ELF-1 (cell line): ENCODE measurements at regions not wholly inside any gene's neighbourhood (a gene's known extent, or its start where the extent isn't known, plus 50 kb on each side); places are given as distances from the start of the nearest gene placed in this dataset.
"Not testable (repeated sequence)": the region's sequence is repeated elsewhere in the genome, so short reads cannot be mapped to it uniquely, and the experiment has no call there.

Source experiments
- DNase-seq: peaks from one replicate; pipeline ENCODE4 v3.0.0-alpha.2; 2016; ENCODE audit warnings: low read depth, low spot score

DNA sequence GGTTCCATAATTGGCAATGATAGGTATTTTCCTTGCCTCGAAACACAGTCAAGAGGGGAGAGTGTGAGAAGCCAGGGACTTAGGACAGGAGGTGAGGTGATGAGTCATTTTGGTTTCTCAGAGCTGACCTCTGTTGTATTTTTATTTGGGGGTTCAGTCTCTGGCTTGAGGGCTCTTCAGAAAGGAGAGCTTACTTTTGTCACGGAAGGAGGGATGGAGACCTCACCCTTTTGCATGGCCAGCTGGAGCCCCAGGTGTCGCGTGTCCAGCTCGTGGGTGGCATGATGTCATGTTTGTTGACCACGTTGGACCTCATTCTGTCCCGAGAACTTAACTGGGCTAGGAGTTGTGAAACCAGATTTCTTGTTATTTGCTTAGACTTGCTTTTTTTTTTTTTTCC lies 293.9 kb downstream of the QKI start:
- no peak for DNase-seq

DNA sequence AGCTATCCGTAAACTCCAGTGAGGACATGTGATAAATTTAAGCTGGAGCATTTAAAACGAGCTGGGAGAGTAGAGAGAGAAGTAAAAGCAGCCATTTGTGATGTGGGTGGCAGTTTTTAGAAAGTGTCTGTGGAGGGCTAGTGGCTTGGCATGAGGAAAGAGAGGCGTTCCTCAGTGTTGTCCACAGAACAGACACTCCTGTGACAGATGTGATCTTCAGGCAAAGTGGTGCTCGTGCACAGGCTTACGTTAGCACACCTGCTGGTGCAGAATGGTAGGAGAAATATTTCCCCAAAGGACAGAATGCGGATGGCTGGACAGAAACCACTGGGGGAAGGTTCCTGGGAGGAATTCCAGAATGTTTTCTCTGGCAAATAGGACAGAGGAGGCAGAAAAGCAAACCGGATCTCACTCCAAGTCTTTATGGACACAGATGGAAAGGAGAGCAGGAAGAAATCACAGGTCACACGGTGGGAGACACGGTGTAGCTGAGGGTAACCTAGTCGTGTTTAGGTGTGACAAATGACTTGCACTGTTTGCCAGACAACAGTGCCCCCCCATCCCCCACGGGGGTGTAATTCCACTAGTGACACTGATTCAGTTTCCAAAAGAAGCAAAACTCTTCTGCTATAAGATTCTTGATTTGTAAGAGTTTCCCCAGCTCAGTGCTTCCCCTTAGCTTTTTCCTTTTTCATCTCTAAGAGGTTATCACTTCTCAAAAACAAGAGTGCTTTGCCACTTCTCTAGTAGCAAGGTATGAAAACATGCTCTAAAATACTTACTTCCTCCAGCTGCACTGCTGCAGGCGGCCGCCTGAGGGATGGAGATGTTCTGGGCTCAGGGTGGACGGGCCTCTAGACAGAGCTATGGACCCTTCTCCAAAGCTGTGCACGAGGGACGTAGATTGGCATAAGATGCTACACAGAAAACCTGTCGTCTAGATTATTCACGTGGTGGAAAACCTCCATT lies 293.2 kb downstream of the QKI start:
- DNase-seq: no peak

DNA sequence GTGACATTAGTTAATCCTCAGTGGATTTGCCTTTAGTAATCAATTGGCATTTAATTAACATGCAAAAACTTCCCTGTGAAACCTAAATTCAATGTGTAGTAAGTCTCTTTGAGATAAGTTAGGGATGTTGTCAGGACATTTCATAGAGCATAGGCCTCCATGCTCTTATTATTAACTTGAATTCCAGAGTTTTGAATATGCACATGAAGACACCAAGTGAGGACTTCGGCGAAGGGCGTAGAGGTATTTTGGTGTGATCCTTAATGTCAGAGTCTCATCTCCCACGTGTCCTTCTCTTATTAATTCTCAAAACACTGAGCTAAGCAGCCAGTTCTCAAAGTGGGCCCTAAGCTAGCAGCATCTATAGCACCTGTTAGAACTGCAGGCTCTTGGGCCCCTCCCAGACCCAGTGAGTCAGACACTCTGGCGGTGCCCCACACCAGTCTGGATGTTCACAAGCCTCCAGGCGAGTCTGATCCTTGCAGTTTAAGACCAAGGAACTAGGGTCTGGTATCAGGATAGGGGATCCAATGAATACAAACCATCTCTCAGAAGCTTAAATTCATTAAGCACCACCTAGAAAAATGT lies 292.1 kb downstream of the QKI start:
- DNase-seq: no peak

DNA sequence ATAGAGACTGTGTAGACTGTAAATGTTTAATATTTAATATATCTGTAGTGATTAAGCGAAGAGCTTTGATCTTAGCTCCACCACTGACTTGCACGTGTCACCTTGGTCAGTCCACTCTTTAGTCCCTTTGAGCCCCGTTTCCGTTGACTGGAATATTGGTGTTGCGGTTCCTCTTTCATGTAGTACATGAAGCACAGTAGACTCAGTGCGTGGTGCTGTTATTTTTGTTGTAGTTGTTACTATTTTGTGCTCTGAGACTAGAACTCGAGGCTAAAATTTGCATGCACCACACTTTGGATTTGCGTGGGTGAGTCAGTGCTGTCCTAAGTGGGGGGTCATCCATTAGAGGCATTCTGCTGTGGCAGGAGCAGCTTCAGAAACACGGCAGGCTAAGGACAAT lies 291.4 kb downstream of the QKI start:
- no peak for DNase-seq

DNA sequence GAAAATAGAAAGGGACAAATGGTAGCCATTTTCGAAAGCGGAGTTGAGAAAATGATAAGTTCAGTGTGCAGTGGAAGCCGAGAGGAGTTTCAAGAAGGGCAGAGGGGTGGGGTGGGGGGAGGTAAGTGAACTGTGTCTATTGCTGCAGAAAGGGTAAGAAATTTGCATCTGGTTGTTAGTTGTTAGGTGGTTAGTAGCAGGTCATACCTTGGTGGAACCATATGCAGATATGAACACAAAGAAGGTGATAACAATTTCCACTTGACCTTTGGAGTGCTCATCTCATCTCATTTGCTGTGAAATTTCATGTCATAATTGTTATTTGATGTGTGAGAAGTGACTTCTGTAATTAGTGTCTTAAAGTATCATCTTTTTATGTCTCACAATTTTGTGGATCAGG lies 288.2 kb downstream of the QKI start:
- no peak for DNase-seq

DNA sequence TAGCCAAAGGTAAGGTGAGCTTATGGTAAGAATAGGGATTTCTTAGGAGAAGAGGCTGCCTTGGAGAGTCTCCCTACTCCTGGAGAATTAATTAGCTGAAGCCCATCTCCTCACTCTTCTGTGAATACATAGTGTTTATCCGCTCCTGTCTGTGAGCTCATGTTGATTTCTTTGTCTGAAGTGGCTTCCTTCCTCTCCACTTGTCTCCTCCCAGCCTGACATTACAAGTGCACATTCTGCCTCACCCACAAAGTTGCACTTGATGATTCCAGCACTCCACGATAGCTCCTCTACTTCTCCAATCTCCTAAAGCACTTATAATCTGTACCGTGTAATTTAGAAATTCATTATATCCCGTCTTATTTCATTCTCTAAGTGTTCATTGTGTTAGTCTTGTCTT lies 287.2 kb downstream of the QKI start:
- DNase-seq: no peak

DNA sequence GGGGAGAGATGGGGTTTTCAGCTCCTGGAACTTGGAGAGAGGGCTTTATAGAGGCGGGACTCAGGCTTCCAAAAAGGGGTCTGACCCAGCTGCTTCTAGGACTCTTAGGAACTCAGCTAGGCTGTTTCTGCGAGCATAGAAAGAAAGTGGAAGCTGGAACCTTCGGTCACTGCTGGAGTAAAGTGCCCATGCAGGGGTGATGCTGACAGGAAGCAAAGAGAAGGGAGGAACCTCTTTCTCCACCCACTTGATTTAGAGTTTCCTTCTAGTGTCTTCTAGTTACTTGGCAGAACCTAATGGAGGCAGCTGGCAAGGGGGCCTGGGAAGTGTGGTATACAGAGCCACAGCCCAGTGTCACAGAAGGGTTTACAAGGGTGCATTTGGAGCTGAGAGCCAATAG lies 283.6 kb downstream of the QKI start:
- no peak for DNase-seq

DNA sequence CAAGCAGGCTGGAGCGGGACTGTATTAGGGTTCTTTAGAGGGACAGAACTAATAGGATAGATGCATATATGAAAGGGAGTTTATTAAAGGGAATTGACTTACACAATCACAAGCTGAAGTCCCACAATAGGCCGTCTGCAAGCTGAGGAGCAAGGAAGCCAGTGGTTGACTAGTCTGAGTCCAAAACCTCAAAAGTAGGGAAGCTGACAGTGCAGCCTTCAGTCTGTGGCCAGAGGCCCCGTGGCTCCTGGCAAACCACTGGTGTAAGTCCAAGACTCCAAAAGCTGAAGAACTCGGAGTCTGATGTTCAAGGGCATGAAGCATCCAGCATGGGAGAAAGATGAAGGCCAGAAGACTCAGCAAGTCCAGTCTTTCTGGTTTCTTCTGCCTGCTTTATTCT lies 281.8 kb downstream of the QKI start:
- not testable (repeated sequence) for DNase-seq

DNA sequence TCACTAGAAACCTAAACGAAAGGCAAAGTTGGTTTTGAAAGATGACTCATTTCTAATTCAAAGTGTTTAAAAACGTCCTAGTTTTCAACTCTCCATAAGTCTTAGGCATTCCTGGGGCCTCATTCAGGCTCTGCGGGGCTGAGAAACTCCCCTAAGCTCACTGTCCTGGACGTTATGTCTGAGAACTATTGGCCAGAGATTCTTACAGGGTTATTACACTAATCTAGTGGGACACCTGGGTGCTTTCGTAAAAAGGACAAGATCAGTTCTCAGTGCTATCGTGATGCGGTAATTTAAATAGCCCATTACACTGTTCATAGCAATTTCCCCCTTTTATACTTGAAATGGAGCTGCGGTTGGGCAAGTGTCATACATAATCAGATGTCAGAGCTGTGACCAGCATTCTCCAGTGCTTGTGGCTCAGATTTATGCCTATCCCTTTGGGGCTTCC lies 280.9 kb downstream of the QKI start:
- no peak for DNase-seq

DNA sequence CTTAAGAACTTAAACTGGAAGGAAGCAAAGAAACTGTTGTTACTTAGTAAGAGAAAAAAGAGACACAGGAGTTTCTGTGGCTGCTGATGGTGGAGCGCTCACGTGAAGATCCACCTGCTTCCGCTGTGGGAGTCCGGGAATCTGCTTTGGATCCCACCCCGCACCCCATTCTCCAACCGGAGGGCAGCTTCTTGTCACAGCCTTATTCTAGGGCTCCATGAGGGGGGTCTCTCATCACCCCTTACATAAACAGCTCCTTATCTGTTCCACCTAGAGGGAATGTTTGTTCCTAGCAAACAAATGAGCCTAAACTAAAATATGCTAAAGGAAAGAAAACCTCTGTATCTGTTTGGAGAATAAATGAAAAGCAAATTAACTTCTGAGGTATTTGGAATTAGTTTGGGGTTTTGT lies 280.5 kb downstream of the QKI start:
- DNase-seq: no peak

DNA sequence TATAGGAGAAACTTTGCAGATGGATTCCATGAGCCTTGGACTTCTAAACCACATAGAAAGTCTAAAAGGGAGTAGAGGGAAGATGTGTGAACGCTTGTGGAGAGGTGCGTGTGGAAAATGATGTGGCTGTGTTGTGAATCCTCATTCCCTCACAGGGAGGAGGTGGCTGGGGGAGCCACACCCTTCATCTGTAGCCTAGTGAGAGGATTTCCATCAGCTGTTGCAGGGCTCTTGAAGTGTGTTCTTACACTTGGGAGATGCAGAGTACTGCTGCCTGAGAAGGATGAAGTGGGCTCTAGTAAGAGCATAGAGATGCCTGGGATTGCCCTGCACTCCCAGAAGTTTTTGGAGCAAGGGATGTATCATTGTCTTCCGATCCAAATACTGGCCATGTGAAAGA lies 279.6 kb downstream of the QKI start:
- DNase-seq: no peak

DNA sequence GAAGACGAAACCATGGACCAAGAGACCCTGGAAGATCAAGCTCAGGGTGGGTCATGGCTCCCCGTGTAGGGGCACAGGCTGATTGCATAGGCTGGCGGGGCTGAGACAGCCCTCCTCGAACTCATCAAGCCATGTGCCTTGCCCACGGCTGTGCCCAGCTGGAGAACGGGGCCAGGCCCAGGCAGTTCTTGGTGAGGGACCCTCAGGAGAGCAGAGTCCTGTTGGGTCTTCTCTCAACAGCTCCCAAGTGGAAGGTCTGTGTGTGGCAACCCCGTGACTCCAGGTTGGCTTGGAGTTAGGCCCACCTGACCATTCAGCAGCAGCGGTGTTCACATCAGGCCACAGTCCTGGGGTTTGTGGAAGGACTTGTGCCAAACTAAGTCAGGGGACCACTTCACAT lies 276.5 kb downstream of the QKI start:
- DNase-seq: no peak

DNA sequence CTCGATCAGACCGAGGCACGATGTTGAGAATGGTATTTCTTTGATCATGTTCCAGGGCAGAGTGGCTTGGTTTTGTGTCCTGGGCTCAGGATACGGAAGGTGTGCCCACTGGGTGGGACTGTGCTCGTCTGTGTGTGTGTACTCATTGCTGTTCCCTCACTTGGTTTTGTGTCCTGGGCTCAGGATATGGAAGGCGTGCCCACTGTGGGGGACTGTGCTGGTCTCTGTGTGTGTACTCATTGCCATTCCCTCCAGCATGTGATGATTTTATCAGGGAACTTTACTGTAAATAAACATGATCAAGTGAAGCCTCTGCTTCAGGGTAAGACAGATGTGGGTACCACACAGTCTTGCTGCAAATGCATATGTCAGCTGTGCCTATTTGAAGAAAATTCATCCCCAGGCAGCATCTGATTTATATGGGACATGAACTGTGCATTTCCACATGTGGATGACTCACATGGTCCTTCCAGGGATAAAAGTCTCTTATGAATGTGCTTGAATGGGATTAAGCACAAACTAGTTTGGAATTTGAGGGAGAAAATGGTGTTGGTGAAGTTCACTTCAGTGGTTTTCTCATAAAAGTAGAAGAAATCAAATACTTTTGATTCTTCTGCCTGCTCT lies 274.3 kb downstream of the QKI start:
- DNase-seq: no peak

DNA sequence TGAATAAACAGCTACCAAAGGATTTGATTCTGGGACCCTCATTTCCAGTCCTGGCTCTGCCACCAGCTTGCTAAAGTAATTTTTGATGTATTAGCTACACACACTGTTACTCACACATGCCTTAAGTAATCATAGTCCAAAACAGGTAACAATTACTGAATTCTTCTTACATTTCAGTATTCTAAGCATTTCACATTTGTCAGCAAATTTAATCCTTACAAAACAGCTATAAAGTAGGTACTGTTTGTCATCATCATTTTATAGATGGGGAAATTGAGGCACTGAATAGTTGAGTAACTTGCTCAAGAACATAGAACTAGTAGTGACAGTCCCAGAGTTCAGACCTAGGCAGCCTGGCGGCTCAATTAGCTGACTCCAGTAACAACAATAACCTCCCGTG lies 272.6 kb downstream of the QKI start:
- no peak for DNase-seq

DNA sequence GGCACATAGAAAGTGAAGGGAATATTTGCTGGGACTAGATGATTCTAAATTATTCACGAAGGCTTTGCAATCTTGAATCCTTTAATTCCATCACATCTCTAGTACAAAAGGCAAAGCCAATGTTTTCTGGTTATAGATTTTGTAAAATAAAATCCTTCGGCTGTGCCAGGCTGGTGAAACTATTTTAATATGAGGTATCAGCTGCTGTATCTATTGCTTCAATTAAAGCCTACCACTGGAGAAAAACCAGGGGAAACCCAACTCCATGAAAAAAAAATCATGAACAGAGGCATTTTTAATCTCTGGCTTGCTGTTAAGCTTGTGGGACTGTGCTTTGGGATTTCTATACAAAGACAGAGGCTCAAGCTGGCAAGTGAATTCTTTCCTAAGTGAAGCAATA lies 271.8 kb downstream of the QKI start:
- DNase-seq: no peak

DNA sequence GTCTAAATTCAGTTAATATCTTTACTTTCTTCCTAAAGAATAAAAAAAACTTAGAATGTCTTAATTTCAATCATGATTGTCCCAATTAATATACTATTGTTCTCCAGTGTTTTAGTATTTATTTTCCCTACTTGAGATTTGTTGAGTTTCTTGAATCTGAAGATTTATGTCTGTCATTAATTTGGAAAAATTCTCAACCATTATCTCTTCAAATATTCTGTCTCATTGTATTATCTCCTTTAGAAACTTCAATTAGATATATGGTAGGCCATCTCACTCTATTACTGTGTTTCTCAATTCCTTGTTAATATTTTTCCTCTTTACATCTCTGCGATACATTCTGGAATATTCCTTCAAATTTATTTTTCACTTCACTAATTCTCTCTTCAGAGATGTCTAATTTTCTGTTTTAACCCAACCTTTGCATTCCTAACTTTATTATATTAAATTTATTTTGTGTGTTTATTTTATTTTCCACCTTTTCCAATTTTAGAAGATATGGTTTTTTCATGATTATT lies 268.6 kb downstream of the QKI start:
- DNase-seq: no peak

DNA sequence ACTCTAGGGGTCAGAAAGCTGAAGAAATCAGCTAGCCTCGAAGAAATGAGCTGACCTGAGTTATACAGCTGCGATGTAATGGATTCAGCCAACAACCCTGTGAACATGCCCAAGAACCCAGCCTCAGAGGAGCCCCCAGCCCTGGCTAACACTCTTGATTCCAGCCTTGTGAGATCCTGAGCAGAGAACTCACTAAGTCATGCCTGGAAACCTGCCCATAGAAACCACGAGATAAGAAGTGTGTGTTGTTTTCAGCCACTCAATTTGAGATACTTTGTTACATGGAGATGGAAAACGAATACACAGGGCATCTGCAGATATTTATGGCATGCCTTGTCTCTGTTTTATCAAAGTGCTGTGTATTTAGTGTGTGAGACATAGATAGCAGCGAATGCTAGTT lies 265.2 kb downstream of the QKI start:
- no peak for DNase-seq

DNA sequence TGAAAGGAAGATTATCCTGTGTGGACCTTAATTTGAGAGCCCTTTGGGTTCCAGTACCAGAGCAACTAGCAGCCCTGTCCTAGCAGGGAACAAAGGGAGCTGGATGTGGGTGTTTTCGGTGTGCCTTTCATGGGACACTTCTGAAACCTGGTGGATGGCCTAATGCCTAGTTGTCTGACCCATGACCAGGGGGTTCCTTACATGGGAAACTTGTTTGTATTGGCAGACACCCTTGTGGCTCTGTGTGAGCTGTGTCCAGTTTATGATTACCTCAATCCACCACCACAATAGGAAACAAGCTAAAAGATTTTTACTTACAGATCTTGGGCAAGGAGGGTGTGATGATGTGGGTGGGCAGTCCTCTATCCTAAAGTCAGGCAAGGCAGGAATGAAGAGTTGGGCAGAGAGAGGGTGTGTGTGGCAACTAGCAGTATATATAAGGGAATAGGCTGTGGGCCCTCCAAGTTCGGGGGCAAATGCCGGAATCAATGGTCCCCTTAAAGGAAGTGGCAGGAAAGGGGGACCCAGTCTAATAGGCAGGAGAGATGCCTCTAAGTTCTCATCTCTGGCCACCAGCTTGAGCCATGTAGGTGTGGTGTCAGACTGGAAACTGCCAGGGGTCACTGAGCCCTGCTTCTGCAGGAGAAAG lies 264.6 kb downstream of the QKI start:
- DNase-seq: no peak

DNA sequence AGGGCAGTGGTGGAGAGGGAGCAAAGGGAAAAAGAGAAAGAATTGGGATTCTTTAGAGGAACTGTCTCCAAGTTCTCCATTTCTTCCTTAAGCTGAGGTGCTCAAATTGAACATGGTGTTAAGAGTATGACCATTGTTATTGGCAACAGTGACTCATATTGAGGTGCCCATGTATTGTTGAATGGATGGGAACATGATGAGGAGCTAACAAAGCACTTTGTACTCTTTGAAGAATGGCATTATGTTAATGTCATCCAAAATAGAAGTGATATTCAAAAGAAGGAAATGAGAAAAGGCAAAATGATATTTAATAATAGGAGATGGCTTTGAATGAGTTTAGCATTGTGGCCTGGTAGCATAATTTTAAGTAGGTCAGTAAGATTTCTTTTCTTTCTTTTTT lies 261.1 kb downstream of the QKI start:
- DNase-seq: no peak

DNA sequence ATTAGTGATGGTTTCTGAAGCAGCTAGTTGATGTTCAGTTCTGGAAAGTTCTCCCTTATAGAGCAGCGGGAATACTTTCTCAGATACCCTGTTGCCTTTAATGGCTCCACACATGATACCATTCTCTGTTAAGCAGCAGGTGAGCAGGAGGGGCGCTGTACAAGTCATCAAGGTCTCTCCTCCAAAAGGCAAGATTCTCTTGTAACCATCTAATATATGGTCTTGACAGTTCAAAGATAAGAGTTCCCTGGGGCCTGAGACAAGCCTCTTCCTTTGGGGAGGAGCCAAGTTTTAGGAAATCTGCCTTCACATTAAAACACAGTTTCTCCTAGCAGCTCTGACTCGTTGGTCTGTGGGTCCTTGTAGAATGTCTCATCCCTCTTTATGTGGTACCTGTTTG lies 258.2 kb downstream of the QKI start:
- DNase-seq: no peak

DNA sequence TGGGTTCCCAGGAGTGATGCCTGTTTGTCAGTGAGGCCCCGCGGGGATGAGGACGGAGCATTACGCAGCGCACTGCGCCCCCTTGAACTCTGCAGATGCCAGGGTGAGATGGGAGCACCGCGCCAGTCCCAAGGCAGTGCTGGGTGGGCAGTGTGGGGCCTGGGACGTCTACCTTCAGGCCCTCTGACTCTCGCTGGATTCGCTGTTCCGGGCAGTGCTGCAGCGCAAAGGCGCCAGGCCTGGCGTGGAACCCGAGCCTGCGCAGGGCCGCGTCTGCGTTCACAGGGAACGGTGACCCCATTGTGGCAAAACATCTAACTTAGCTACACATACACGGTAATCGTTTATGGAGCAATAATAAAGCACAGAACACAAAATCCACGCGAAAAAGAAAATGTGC lies 257.3 kb downstream of the QKI start:
- no peak for DNase-seq

DNA sequence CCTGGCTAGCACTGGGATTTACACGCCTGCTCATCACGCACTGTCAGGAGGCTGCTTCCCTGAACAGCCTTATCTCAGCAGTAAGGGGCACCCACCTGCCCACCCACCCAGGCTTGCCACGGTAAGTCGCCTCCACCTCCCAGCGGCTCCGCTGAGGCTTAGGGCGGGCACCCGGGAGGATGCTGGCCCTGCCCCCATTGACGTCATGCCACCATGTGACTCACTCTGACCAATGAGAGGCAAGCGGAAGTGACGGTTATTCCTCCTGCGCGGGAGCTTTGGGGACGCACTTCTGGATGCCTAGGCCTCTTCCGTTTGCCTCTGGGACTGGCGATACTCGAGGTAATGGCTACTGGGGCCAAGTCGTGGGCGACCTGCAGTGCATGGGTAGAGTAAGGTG lies 256.8 kb downstream of the QKI start:
- DNase-seq: no peak
